ENCODE measurements at regions not wholly inside any gene's neighbourhood (a gene's known extent, or its start where the extent isn't known, plus 50 kb on each side); places are given as distances from the start of the nearest gene placed in this dataset.
"Not testable (repeated sequence)": the region's sequence is repeated elsewhere in the genome, so short reads cannot be mapped to it uniquely, and the experiment has no call there.

DNA sequence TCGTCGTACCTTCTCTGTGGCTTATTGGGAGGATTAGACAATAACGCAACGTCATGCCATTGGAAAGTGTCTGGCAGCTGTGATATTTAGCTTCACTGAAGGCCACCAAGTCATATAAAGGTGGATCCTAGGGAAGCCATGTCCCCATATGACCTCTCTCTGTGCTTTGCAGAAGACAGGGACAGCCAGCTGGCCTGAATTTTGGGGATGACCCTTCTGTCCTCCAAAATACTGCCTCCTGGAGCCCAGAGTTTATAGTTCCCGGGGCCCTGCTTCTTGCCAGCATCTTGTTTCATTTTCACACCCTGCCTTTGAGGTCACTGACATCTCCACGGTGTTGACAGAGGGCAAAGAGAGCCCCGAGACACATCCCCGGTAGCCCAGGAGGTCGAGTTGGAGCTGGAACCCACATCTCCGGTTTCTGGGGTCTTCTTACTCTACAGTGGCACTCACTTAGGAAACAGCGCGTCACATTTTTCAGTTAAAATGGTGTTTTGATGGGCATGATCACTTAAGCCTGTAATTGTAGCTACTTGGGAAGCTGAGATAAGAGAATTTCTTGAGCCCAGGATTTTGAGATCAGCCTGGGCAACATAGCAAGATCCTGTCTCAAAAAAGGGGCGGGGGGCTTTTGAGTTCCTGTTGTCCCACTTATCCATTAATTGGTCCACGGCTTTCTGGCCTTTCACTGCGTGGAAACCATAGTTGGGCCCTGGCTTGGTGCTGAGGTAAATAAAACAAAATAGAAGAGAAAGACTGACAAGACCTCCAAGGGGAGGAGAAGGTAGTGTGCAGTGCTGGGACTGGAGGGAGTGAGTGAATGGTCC is 101.1 kb downstream of the DDX1 start:
- Histone ChIP-seq H3K9me3 (no peaks in the 10 kb centered on the region), H3K27ac (no peak overlapping the region), H3K27me3 (no peaks in the 10 kb centered on the region), H3K36me3 (no peaks in the 10 kb centered on the region), H3K4me1 (no peaks in the 10 kb centered on the region), H3K4me3 (no peak overlapping the region)
- intact Hi-C loops (cut with DNase I), result no loop called here
- no peak for ATAC-seq
- no peak for DNase-seq
- TF ChIP-seq, protein P1, sequence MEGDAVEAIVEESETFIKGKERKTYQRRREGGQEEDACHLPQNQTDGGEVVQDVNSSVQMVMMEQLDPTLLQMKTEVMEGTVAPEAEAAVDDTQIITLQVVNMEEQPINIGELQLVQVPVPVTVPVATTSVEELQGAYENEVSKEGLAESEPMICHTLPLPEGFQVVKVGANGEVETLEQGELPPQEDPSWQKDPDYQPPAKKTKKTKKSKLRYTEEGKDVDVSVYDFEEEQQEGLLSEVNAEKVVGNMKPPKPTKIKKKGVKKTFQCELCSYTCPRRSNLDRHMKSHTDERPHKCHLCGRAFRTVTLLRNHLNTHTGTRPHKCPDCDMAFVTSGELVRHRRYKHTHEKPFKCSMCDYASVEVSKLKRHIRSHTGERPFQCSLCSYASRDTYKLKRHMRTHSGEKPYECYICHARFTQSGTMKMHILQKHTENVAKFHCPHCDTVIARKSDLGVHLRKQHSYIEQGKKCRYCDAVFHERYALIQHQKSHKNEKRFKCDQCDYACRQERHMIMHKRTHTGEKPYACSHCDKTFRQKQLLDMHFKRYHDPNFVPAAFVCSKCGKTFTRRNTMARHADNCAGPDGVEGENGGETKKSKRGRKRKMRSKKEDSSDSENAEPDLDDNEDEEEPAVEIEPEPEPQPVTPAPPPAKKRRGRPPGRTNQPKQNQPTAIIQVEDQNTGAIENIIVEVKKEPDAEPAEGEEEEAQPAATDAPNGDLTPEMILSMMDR (IDR thresholded peaks at IDR 0.05), result no peak

DNA sequence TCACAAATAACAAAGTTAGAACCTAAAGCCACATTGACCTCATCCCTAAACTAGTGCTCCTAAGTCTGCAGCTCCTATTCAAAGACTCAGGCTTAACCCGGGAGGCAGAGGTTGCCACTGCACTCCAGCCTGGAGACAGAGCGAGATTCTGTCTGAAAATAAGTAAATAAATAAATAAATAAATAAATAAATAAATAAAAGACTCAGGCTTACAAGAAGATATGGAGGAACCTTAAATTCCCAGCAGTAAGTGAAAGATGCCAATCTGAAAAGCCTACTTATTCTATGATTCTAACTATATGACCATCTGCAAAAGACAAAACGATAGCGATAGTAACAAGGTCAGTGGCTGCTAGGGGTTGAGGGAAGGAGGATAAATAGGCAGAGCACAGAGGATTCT is 101.7 kb downstream of the DDX1 start:
- intact Hi-C loops (cut with DNase I), result no loop called here
- Histone ChIP-seq H3K4me1 (no peaks in the 10 kb centered on the region), H3K27me3 (no peaks in the 10 kb centered on the region), H3K4me3 (no peak overlapping the region), H3K27ac (no peak overlapping the region), H3K36me3 (no peaks in the 10 kb centered on the region), H3K9me3 (no peaks in the 10 kb centered on the region)
- ATAC-seq (no peak), DNase-seq (no peak)
- TF ChIP-seq, protein P1 (IDR thresholded peaks at IDR 0.05), result no peak

DNA sequence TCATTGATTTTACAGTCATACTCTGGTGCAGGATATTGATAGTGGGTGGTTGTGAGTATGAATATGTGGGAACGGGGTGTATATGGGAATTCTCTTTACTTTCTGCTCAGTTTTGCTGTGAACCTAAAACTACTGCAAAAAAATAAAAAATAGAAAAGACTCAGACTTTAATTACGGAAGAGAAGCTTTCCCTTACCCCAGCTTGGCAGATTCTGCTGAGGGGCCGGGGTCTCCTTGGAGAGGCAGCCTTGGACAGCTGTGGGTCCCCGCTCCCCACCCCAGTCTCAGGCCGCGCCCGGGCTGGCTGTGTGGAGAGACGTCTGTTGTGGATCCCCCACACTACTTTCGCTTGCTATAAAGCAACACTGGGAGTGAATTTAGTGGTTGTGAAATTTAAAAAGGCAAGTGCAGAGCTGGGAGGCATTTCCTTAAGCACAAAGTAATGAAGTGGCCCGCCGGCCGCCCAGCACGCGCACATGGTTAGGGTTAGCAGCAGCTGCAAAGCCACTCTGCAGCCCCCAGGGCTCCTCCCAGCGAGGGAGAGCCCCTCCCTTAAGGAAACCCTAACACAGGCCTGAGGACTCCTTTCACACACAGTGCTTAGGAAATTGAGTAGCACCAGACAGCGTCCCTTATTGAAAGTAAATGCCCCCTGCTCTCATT is 102.4 kb downstream of the DDX1 start:
- Histone ChIP-seq H3K9me3 (no peaks in the 10 kb centered on the region), H3K4me1 (no peaks in the 10 kb centered on the region), H3K36me3 (no peaks in the 10 kb centered on the region), H3K27me3 (no peaks in the 10 kb centered on the region), H3K27ac (no peak overlapping the region), H3K4me3 (no peak overlapping the region)
- no peak for DNase-seq
- no peak for ATAC-seq
- intact Hi-C loops (cut with DNase I), result no loop called here
- TF ChIP-seq, protein P1 (IDR thresholded peaks at IDR 0.05), result no peak

DNA sequence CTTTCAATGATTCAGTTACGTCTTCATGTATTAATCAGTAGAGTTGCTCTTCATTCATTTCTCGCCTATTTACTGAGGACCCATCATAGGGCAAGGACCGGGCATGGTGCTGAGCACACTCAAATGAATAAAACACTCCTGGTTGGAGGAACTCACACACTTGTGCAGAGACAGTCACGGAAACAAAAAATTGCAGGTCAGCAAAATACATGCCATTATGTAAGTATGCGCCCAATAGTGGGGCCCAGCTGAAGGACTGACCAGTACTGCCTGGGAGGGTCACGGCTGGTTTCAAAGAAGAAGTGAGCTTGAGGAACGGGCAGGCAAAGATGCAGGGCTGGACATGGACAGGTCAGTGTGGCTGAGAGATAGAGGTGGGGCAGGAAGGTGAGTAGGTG is 102.9 kb downstream of the DDX1 start:
- Histone ChIP-seq H3K36me3 (no peaks in the 10 kb centered on the region), H3K9me3 (no peaks in the 10 kb centered on the region), H3K27ac (no peak overlapping the region), H3K4me1 (no peaks in the 10 kb centered on the region), H3K27me3 (no peaks in the 10 kb centered on the region), H3K4me3 (no peak overlapping the region)
- TF ChIP-seq, protein P1 (IDR thresholded peaks at IDR 0.05), result no peak
- intact Hi-C loops (cut with DNase I), result no loop called here
- DNase-seq, result no peak
- no peak for ATAC-seq

DNA sequence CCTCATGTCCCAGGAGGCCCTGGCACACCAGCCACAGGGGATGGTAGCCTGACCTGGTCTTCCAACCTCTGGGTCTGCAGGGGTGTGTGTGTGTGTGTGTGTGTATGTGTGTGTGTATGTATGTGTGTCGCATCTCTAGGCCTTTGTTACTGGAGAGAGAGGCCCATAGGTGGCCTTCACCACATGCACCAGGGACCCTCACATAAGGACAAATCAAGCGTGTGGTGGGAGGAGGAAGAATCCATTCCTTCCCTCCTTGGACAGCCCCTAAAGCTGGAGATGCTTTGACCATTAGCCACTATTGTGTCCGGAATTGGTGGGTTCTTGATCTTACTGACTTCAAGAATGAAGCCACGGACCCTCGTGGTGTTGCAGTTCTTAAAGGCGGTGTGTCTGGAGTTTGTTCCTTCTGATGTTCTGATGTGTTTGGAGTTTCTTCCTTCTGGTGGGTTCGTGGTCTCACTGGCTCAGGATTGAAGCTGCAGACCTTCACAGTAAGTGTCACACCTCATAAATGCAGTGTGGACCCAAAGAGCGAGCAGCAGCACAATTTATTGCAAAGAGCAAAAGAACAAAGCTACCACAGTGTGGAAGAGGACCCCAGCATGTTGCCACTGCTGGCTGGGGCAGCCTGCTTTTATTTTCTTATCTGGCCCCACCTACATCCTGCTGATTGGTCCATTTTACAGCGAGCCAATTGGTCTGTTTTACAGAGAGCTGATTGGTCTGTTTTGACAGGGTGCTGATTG is 104.1 kb downstream of the DDX1 start:
- TF ChIP-seq, protein P1 (IDR thresholded peaks at IDR 0.05), result no peak
- Histone ChIP-seq H3K9me3 (no peaks in the 10 kb centered on the region), H3K36me3 (no peaks in the 10 kb centered on the region), H3K27ac (no peak overlapping the region), H3K4me3 (no peak overlapping the region), H3K4me1 (no peaks in the 10 kb centered on the region), H3K27me3 (no peaks in the 10 kb centered on the region)
- ATAC-seq, result no peak
- DNase-seq, result no peak
- intact Hi-C loops (cut with DNase I), result no loop called here

DNA sequence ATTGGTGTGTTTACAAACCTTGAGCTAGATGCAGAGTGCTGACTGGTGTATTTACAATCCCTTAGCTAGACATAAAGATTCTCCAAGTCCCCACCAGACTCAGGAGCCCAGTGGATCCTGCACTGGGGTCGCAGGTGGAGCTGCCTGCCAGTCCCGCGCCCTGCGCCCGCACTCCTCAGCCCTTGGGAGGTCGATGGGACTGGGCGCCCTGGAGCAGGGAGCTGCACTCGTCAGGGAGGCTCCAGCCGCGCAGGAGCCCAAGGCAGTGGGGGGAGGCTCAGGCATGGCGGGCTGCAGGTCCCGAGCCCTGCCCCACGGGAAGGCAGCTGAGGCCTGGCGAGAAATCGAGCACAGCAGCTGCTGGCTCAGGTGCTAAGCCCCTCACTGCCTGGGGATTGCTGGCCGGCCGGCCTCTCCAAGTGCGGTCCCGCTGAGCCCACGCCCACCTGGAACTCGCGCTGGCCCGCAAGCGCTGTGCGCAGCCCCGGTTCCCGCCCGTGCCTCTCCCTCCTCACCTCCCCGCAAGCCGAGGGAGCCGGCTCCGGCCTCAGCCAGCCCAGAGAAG is 105.0 kb downstream of the DDX1 start:
- H3K27ac ChIP-seq; intact Hi-C loops (cut with DNase I); H3K27me3 ChIP-seq; ATAC-seq; DNase-seq; H3K4me1 ChIP-seq; H3K36me3 ChIP-seq; H3K4me3 ChIP-seq; H3K9me3 ChIP-seq: not testable (repeated sequence)

Measured in upper lobe of right lung (tissue), 1 donor.